Kidney epithelial cell (primary cell): ENCODE measurements at regions not wholly inside any gene's neighbourhood (a gene's known extent, or its start where the extent isn't known, plus 50 kb on each side); places are given as distances from the start of the nearest gene placed in this dataset.
A peak's percentile ranks its signal among the peaks of the same experiment; 100 is the strongest.

Experiments used
- DNase-seq: peaks from one replicate; pipeline ENCODE4 v3.0.0-alpha.2; 2010; ENCODE audit warnings: low read depth
- H3K27me3 ChIP-seq: 2 replicates; pipeline ENCODE4 v1.6.0; 2011; ENCODE audit warnings: low read length; ENCODE audit not compliant: control insufficient read depth, insufficient read depth
- H3K36me3 ChIP-seq: 2 replicates; pipeline ENCODE4 v1.5.1; 2011; ENCODE audit warnings: low read length; ENCODE audit not compliant: control insufficient read depth, insufficient read depth
- H3K4me3 ChIP-seq: 2 replicates; pipeline ENCODE4 v1.5.1; 2011; ENCODE audit warnings: low read depth, mild to moderate bottlenecking, control low read depth, low read length
- TF ChIP-seq, protein P1 (sequence below): IDR thresholded peaks from 2 replicates; pipeline ENCODE4 v1.5.1; 2011; ENCODE audit warnings: mild to moderate bottlenecking, moderate library complexity, low read length, control low read depth, inconsistent platforms; ENCODE audit not compliant: insufficient read depth, poor library complexity, severe bottlenecking

DNA sequence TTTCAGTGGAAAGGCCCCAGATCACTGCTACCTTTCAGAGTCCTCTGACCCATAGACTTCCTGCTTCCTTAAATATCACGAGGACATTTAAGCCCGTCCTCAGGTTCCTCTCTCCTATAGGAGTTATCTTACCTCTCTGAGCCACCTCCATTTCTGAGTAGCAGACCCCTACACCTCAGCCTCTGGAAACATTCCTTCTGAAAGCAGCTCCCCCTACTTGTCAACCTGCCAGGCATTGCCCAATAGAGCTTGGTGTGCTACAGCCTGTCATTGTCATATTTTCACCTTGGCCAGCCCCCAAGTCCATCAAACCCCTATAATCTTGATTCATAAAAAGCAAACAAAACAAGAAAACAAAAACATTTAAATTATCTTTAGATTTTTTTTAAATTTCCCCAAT lies 717.9 kb upstream of the SLC8A1 start:
- no peaks in the 10 kb centered on the region for H3K36me3 ChIP-seq
- TF ChIP-seq, protein P1, sequence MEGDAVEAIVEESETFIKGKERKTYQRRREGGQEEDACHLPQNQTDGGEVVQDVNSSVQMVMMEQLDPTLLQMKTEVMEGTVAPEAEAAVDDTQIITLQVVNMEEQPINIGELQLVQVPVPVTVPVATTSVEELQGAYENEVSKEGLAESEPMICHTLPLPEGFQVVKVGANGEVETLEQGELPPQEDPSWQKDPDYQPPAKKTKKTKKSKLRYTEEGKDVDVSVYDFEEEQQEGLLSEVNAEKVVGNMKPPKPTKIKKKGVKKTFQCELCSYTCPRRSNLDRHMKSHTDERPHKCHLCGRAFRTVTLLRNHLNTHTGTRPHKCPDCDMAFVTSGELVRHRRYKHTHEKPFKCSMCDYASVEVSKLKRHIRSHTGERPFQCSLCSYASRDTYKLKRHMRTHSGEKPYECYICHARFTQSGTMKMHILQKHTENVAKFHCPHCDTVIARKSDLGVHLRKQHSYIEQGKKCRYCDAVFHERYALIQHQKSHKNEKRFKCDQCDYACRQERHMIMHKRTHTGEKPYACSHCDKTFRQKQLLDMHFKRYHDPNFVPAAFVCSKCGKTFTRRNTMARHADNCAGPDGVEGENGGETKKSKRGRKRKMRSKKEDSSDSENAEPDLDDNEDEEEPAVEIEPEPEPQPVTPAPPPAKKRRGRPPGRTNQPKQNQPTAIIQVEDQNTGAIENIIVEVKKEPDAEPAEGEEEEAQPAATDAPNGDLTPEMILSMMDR = no peak
- DNase-seq = no peak
- H3K4me3 ChIP-seq = no peak overlapping the region
- no peaks in the 10 kb centered on the region for H3K27me3 ChIP-seq

DNA sequence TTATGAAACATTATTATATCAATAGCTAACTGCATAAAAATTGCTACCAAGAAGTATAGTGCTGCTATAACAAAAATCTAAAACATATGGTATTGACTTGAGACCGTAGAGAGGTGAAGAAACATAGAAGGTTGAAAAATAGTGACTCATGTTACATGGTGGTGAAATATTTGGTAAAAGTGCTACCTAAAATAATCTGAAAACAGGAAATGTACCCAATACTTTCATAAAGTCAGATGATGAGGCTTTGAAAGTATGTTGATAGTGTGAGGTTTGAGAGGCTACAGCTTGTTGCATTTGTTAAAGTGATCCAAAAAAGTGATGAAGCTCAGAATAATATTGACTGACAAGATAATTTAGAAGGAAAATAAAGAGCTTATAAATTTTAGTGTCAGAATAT lies 718.7 kb upstream of the SLC8A1 start:
- Histone ChIP-seq H3K27me3 (no peaks in the 10 kb centered on the region), H3K36me3 (no peaks in the 10 kb centered on the region), H3K4me3 (no peak overlapping the region)
- TF ChIP-seq, protein P1 = no peak
- DNase-seq = no peak

DNA sequence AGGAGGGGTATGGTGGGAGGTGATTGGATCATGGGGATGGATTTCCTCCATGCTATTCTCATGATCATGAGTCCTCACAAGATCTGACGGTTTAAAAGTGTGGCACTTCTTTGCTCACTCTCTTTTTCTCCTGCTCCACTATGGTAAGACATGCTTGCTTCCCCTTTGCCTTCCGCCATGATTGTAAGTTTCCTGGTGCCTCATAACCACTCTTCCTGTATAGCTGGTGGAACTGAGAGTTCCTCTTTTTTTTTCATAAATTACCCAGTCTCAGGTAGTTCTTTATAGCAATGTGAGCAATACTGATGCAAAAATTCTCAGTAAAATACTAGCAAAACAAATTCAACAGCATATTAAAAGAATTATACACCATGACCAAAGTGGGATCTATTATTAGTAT lies 728.5 kb upstream of the SLC8A1 start:
- DNase-seq = no peak
- TF ChIP-seq, protein P1 = no peak
- Histone ChIP-seq H3K27me3 (no peaks in the 10 kb centered on the region), H3K36me3 (no peaks in the 10 kb centered on the region), H3K4me3 (no peak overlapping the region)

DNA sequence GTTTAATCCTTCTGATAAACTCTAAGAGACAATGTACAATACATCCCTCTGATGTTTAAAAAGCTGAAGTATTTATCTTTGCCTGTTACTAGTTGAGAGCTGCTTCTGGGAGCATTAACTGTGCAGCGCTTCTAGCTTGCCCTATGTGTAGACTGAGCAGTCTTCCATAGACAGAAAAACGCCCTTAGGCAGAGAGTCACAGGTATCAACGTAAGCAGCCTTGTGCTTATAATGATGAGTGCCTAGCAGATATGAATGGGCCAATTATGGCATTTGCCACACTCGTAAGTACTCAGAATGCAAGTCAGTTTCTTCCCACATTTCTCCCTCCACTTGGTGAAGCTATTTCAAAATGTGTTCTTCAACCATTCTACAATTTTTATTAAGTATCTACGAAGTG lies 731.1 kb upstream of the SLC8A1 start:
- TF ChIP-seq, protein P1 = no peak
- Histone ChIP-seq H3K27me3 (no peaks in the 10 kb centered on the region), H3K36me3 (no peaks in the 10 kb centered on the region), H3K4me3 (no peak overlapping the region)
- DNase-seq = no peak

DNA sequence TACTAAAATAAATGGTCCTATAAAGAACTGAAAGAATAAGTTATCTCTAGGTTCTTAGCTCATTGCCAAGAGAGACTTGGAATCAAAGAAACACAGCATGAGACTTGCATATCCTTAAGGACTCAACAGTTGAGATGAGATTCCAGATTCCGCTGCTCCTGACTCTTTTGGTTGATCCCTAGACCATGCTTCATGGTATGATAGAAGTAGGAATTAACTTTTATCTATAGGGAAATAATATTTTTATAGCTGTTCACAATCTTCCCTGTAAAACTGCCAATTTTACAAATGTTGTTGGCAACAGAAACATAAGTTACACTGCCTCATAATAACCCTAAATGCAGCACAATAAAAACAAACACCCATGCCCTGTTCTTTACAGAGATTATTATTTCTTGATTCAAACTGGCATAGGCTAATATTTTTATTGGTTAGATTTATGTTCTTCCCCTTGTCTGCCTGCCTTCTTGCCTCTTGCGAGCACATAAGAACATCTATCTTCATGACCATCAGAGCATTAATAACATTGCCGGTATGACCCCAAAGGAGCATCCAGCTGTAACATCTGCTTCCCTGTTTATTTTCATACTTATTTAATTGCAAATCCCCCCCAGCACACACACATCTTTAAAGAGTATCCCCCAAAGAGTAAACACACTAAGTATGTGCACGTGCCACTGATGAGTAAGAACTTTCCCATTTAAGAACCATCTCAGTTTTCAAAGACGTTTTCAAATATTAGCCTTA lies 735.7 kb upstream of the SLC8A1 start:
- no peak for DNase-seq
- no peaks in the 10 kb centered on the region for H3K36me3 ChIP-seq
- H3K4me3 ChIP-seq = no peak overlapping the region
- TF ChIP-seq, protein P1 = no peak
- no peaks in the 10 kb centered on the region for H3K27me3 ChIP-seq

DNA sequence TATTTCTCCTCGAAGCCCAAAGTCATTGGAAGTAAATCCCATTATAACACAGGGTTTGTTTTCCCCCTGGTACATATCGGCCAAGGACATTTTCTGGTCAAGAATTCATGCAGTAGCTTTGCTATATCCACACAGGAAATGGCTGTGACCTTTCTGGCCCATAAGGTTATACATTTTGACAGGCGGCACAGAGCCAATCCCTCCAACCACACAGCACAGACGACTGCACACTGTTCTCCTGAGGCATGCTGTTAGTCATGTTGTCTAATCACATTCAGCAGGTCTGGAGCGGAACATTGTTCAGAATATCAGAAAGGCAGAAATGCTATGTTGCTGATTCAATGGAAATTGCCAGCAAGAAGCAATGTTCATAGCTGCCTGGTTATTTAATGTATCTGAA lies 742.3 kb upstream of the SLC8A1 start:
- Histone ChIP-seq H3K4me3 (no peak overlapping the region), H3K36me3 (no peaks in the 10 kb centered on the region), H3K27me3 (no peaks in the 10 kb centered on the region)
- DNase-seq = peak; percentile 65
- TF ChIP-seq, protein P1 = no peak
